Right ventricle myocardium inferior (tissue), 1 donor: ENCODE measurements at regions not wholly inside any gene's neighbourhood (a gene's known extent, or its start where the extent isn't known, plus 50 kb on each side); places are given as distances from the start of the nearest gene placed in this dataset.

Experiments used
- ATAC-seq: fragments of 200-7000 bp; cut with Tn5 transposase; one replicate; pipeline ENCODE4 v1.9.1; 2020; ENCODE audit warnings: mild to moderate bottlenecking, moderate library complexity
- DNase-seq: peaks from one replicate; pipeline ENCODE4 v3.0.0; 2021; ENCODE audit errors: missing footprints
- intact Hi-C: fragments of 100-400 bp; cut with DNase I; formaldehyde crosslinking; loops from one replicate; pipeline ENCODE4 v1.11.0; 2022
- donor health status: DM: no; HTN: yes; CAD: no; lungs with severe emphysema.

- ATAC-seq (no peak), DNase-seq (no peak)
- intact Hi-C loops: no loop called here
Measured at GRCh38 chr1:164470996-164471395, 88.0 kb upstream of the PBX1 start.

GRCh38 chr1:164472841-164473240, 86.1 kb upstream of the PBX1 start:
- intact Hi-C loops: no loop called here
- DNase-seq (no peak), ATAC-seq (no peak)

GRCh38 chr1:164473544-164473943, 85.4 kb upstream of the PBX1 start:
- DNase-seq (no peak), ATAC-seq (peak; percentile 39)
- intact Hi-C loops: no loop called here

GRCh38 chr1:164475834-164476233, 83.2 kb upstream of the PBX1 start:
- DNase-seq: no peak
- ATAC-seq: no peak

GRCh38 chr1:164477343-164477742, 81.6 kb upstream of the PBX1 start:
- intact Hi-C loops: no loop called here
- ATAC-seq (no peak), DNase-seq (no peak)

More at GRCh38 chr1:164475834-164476233, 83.2 kb upstream of the PBX1 start:
- intact Hi-C loops: no loop called here

DNA sequence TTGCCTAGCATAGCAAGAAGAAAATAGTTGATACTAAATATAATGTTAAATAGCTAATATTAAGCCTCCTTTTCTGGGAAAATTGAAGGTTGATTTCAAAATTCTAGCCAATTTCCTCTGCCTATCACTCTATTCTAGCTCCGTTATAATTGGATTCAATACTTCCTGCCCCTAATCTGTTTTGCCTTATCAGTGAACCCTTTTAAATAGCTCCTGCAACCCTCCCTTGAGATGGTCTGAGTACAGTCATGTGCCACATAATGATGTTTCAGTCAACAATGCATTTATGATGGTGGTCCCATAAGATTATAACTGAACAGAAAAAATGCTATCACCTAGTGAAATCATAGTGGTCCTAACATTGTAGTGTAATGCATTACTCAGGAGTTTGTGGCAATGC, 79.7 kb upstream of the PBX1 start:
- ATAC-seq (no peak), DNase-seq (no peak)
- intact Hi-C loops: no loop called here

DNA sequence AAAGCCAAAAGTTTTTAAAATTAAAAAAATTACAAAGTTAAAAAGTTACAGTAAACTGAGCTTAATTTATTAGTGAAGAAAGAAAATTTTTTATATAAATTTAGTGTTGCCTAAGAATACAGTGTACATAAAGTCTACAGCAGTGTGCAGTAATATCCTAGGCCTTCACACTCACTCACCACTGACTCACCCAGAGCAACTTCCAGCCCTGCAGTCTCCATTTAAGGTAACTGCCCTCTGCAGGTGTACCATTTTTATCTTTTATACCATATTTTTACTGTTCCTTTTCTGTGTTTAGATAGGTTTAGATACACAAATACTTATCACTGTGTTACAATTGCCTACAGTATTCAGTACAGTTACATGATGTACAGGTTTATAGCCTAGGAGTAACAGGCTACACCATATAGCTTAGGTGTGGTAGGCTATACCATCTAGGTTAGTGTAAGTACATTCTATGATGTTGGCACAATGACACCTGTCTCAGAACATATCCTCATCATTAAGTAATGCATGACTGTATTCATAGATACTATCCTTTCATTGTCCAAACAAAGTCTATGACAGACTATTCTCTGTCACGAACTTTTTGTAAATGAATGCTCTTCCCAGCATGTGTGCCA, 78.6 kb upstream of the PBX1 start:
- no peak for ATAC-seq
- no peak for DNase-seq
- intact Hi-C loops: no loop called here

GRCh38 chr1:164495905-164496304, 63.1 kb upstream of the PBX1 start:
- DNase-seq: no peak
- intact Hi-C loops: no loop called here
- peak; percentile 23 for ATAC-seq

- intact Hi-C loops: no loop called here
- DNase-seq: no peak
- ATAC-seq: no peak
Measured at GRCh38 chr1:164498792-164499191, 60.2 kb upstream of the PBX1 start.

GRCh38 chr1:164504749-164505148, 54.2 kb upstream of the PBX1 start:
- intact Hi-C loops: loop anchor here (5.0 kb wide), 1 partner anchor 283 kb away; no protein-coding TSS in a partner anchor
- ATAC-seq (no peak), DNase-seq (no peak)
